ENCODE measurements at regions not wholly inside any gene's neighbourhood (a gene's known extent, or its start where the extent isn't known, plus 50 kb on each side); places are given as distances from the start of the nearest gene placed in this dataset.

DNA sequence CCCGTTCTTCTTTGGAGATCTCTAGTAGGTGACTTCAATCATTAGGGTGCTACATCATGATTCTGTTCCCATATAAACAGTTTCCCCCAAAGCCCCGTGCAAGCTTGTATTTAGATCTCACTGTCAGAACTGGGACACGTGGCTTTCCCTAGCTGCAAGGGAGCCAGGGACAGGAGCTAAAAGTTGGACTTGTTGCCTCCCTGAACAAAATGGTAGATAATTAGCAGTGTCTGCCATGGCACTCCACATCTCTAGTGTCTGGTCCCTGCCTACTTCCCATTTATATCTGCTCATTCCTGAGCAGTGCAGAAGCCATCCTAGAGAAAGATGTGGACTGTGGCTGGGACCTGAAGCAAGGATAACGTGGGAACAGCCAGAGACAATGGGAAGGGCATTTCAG is 76.6 kb upstream of the FGFR2 start:
- TF ChIP-seq, protein P1, sequence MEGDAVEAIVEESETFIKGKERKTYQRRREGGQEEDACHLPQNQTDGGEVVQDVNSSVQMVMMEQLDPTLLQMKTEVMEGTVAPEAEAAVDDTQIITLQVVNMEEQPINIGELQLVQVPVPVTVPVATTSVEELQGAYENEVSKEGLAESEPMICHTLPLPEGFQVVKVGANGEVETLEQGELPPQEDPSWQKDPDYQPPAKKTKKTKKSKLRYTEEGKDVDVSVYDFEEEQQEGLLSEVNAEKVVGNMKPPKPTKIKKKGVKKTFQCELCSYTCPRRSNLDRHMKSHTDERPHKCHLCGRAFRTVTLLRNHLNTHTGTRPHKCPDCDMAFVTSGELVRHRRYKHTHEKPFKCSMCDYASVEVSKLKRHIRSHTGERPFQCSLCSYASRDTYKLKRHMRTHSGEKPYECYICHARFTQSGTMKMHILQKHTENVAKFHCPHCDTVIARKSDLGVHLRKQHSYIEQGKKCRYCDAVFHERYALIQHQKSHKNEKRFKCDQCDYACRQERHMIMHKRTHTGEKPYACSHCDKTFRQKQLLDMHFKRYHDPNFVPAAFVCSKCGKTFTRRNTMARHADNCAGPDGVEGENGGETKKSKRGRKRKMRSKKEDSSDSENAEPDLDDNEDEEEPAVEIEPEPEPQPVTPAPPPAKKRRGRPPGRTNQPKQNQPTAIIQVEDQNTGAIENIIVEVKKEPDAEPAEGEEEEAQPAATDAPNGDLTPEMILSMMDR (IDR thresholded peaks at IDR 0.05; ENCODE audit: low read length), result no peak
- TF ChIP-seq EZH2 (IDR thresholded peaks at IDR 0.05; ENCODE audit: borderline replicate concordance, low read length), result no peak

Data from OCI-LY1 (cell line).